Prostate gland (tissue), 2 donors: ENCODE measurements at regions not wholly inside any gene's neighbourhood (a gene's known extent, or its start where the extent isn't known, plus 50 kb on each side); places are given as distances from the start of the nearest gene placed in this dataset.

Experiments
- POLR2A ChIP-seq: fragments of 450-650 bp; IDR thresholded peaks from one replicate; pipeline ENCODE4 v1.6.1; 2016; ENCODE audit warnings: antibody characterized with exemption, mild to moderate bottlenecking
- TF ChIP-seq, protein P1 (sequence below), 4 experiments: fragments of 200-600 bp in 2 of 4; fragments of 450-650 bp in 2 of 4; sonication (generic) in 2 of 4; IDR thresholded peaks; 1 replicate in 3 of 4; 2 replicates in 1 of 4; pipeline ENCODE4 v1.5.1; 2016 to 2019; ENCODE audit warnings: antibody characterized with exemption in 4 of 4, mild to moderate bottlenecking in 2 of 4, moderate library complexity in 2 of 4

DNA sequence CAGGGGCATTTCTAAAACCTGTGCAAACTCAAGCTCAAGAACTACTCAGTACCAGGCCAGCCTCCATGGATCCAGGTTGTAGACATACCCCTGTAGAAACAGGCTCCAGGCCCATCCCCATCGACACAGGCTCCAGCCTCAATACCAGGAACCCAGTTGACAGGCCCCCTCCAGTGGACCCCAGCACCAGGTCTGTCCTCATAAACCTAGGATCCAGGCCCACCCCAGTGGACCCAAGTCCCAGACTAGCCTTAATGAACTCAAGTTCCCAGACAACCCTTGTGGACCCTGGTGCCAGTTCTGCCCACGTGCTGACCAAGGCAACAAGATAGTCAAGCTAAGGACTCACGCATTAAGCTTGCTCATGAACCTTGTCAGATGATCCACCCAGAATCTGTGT lies 476.9 kb downstream of the TBC1D32 start:
- no peak for TF ChIP-seq POLR2A
- TF ChIP-seq, protein P1, sequence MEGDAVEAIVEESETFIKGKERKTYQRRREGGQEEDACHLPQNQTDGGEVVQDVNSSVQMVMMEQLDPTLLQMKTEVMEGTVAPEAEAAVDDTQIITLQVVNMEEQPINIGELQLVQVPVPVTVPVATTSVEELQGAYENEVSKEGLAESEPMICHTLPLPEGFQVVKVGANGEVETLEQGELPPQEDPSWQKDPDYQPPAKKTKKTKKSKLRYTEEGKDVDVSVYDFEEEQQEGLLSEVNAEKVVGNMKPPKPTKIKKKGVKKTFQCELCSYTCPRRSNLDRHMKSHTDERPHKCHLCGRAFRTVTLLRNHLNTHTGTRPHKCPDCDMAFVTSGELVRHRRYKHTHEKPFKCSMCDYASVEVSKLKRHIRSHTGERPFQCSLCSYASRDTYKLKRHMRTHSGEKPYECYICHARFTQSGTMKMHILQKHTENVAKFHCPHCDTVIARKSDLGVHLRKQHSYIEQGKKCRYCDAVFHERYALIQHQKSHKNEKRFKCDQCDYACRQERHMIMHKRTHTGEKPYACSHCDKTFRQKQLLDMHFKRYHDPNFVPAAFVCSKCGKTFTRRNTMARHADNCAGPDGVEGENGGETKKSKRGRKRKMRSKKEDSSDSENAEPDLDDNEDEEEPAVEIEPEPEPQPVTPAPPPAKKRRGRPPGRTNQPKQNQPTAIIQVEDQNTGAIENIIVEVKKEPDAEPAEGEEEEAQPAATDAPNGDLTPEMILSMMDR (IDR thresholded peaks at IDR 0.05) = no peak
